KMS-11 (cell line): ENCODE measurements at regions not wholly inside any gene's neighbourhood (a gene's known extent, or its start where the extent isn't known, plus 50 kb on each side); places are given as distances from the start of the nearest gene placed in this dataset.

ENCODE experiments used
- H2AFZ ChIP-seq: fragments of 200-600 bp; sonication (generic); 2 replicates; pipeline ENCODE4 v1.6.1; 2016; ENCODE audit warnings: antibody characterized with exemption, mixed run types, low read depth
- H3K27ac ChIP-seq: fragments of 200-600 bp; sonication (generic); 2 replicates; pipeline ENCODE4 v1.6.1; 2016; ENCODE audit warnings: mild to moderate bottlenecking, mixed run types
- H3K27me3 ChIP-seq: fragments of 200-600 bp; sonication (generic); 2 replicates; pipeline ENCODE4 v1.6.1; 2017; ENCODE audit warnings: mild to moderate bottlenecking, low read depth, mixed run types, moderate library complexity; ENCODE audit not compliant: insufficient read depth
- H3K36me3 ChIP-seq: fragments of 200-600 bp; sonication (generic); 2 replicates; pipeline ENCODE4 v1.6.1; 2017; ENCODE audit warnings: mild to moderate bottlenecking, mixed run types; ENCODE audit not compliant: insufficient read depth
- H3K4me1 ChIP-seq: fragments of 200-600 bp; sonication (generic); 2 replicates; pipeline ENCODE4 v1.6.1; 2016; ENCODE audit warnings: mild to moderate bottlenecking, low read depth, mixed run types; ENCODE audit not compliant: poor library complexity, severe bottlenecking
- H3K4me2 ChIP-seq: fragments of 200-600 bp; sonication (generic); 2 replicates; pipeline ENCODE4 v1.7.0; 2016; ENCODE audit warnings: mild to moderate bottlenecking, mixed run types
- H3K4me3 ChIP-seq: fragments of 200-600 bp; sonication (generic); IDR thresholded peaks from 2 replicates; pipeline ENCODE4 v1.6.1; 2017; ENCODE audit warnings: low read depth, low read length, mixed read lengths; ENCODE audit not compliant: insufficient read depth
- H3K79me2 ChIP-seq: fragments of 200-600 bp; sonication (generic); 2 replicates; pipeline ENCODE4 v1.6.1; 2016; ENCODE audit warnings: low read depth, mixed run types; ENCODE audit not compliant: insufficient read depth
- H3K9ac ChIP-seq: fragments of 200-600 bp; sonication (generic); 2 replicates; pipeline ENCODE4 v1.6.1; 2016; ENCODE audit warnings: mild to moderate bottlenecking, mixed run types
- H4K20me1 ChIP-seq: fragments of 200-600 bp; sonication (generic); 2 replicates; pipeline ENCODE4 v1.6.1; 2016; ENCODE audit warnings: mild to moderate bottlenecking, mixed run types; ENCODE audit not compliant: insufficient read depth
- TF ChIP-seq, protein P1 (sequence below): fragments of 200-600 bp; sonication (generic); conservative IDR thresholded peaks from 2 replicates; pipeline ENCODE4 v1.6.1; 2017; ENCODE audit warnings: low read depth, mild to moderate bottlenecking, antibody characterized with exemption, low read length, moderate library complexity, mixed read lengths

DNA sequence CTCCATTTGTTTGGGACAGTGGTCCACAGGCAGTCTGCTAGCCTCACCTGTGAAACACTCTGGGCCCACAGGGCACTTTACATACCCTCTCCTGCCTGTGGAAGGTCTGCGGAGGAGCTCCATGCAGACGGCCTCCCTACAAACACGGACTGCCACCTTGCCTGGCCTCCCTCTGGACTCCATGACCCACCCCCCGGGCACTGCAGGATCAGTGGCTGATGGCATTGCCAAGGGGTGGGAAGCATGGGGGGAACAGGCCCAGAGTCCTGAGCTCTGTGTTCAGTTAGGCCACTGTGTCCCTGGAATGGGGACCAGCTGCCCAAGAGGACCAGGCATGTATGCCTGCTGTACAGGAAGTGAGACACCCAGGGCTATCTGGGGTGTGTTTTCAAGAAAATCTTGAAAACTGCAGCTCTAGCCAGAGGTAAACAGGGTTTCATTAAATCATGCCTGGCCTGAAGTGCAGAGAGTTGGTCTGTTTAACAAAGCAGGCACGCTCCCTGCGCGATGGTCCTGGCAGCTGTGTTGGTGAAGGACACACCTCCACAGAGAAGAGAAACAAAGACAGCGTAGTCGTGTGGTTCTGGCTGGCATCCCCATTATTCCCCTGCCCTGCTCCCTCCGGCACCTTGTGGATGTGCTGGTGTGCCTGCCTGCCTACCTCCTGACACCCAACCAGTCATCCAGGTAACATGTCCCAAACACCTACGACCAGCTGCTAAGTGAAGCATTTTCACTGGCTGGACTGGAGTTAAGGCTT, 470.8 kb upstream of the ZMIZ1 start:
- no peak overlapping the region for H3K4me2 ChIP-seq
- no peaks in the 10 kb centered on the region for H4K20me1 ChIP-seq
- no peaks in the 10 kb centered on the region for H3K79me2 ChIP-seq
- no peak overlapping the region for H3K9ac ChIP-seq
- no peaks in the 10 kb centered on the region for H3K4me1 ChIP-seq
- H2AFZ ChIP-seq = no peak overlapping the region
- H3K27ac ChIP-seq = no peak overlapping the region
- no peaks in the 10 kb centered on the region for H3K36me3 ChIP-seq
- TF ChIP-seq, protein P1, sequence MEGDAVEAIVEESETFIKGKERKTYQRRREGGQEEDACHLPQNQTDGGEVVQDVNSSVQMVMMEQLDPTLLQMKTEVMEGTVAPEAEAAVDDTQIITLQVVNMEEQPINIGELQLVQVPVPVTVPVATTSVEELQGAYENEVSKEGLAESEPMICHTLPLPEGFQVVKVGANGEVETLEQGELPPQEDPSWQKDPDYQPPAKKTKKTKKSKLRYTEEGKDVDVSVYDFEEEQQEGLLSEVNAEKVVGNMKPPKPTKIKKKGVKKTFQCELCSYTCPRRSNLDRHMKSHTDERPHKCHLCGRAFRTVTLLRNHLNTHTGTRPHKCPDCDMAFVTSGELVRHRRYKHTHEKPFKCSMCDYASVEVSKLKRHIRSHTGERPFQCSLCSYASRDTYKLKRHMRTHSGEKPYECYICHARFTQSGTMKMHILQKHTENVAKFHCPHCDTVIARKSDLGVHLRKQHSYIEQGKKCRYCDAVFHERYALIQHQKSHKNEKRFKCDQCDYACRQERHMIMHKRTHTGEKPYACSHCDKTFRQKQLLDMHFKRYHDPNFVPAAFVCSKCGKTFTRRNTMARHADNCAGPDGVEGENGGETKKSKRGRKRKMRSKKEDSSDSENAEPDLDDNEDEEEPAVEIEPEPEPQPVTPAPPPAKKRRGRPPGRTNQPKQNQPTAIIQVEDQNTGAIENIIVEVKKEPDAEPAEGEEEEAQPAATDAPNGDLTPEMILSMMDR = no peak
- H3K4me3 ChIP-seq = no peak overlapping the region
- no peaks in the 10 kb centered on the region for H3K27me3 ChIP-seq

DNA sequence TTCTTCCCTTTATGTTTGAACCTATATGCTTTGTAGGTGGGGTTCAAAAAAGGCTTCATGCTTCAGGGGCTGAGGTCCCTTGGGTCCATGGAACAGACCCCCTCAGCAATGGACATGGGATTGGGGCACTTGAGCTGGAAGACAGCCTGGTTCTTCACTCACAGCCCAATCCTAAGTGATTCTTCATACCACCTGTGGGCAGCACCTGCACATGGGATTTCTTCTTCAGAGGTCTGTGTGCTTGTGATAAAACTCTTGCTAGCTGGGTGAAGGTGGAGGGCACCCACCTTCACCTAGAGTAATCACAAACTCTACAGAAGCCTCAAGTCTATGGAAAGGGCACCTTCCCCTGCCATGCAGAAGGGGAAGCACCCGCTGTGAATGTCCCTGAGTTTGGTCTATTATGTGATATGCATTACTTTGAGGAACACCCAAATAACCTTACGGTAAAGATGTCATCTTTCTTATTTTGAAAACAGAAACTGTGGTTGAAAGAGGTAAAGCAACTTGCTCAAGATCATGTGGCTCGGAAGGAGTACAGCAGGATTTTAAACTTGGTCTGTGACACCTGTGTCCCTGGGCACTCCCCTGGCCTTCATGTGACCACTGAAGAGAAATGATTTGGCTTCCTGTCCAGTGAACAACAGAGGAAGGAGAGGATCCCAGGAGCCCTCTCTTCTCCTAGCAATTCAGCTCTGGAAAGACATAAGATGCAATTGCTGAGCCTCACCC, 469.5 kb upstream of the ZMIZ1 start:
- no peaks in the 10 kb centered on the region for H4K20me1 ChIP-seq
- no peak overlapping the region for H3K4me2 ChIP-seq
- H2AFZ ChIP-seq = no peak overlapping the region
- no peaks in the 10 kb centered on the region for H3K27me3 ChIP-seq
- no peaks in the 10 kb centered on the region for H3K79me2 ChIP-seq
- H3K9ac ChIP-seq = no peak overlapping the region
- no peak overlapping the region for H3K4me3 ChIP-seq
- H3K27ac ChIP-seq = no peak overlapping the region
- no peaks in the 10 kb centered on the region for H3K36me3 ChIP-seq
- no peaks in the 10 kb centered on the region for H3K4me1 ChIP-seq
- TF ChIP-seq, protein P1 = no peak

DNA sequence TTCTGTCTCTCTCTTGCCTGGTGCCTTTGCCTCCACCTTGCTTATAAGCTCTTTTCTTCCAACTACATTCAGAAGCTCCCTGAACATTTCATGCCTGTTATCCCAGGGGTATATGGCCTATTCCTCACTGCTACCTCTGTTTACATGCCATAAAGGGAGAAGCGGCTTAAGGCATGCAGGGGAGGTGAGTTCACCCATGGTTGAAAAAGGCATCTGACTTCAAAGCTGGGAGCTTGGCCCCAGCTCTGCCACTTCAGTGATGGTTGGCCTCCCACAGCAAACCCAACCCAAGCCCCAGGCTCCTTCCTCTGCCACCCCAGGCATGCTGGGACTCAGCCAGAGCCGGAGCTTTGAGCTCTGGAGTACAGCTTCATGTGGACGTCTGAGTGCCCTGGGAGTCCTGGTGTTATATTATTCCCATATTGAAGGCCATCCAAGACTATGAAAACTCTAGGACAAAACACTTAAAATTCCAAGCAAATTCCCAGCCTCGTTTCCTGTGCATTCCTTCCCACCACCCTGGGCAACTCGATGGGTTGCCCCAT, 468.6 kb upstream of the ZMIZ1 start:
- Histone ChIP-seq H3K4me2 (no peak overlapping the region), H4K20me1 (no peaks in the 10 kb centered on the region), H3K4me1 (no peaks in the 10 kb centered on the region), H3K79me2 (no peaks in the 10 kb centered on the region), H3K36me3 (no peaks in the 10 kb centered on the region), H3K27ac (no peak overlapping the region), H3K4me3 (no peak overlapping the region), H3K27me3 (no peaks in the 10 kb centered on the region), H2AFZ (no peak overlapping the region), H3K9ac (no peak overlapping the region)
- TF ChIP-seq, protein P1 = no peak

DNA sequence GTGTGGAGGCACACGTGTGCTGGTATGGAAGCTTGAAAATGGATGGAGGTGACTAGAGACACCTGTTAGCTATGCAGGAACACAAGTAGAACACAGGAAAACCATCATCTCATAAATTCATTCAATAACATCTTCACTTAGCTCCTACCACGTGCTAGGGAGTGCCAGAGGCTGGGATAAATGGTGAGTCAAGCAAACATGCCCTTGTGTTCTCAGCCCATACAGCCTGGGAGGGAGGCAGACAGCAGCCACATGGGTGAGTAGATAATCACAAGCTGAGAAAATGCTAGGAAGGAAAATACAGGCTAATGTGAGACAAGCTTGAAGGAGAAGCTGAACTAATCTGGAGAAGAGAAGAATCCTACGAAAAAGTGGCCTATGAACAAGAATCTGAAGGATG, 468.0 kb upstream of the ZMIZ1 start:
- TF ChIP-seq, protein P1 = no peak
- H3K36me3 ChIP-seq = no peaks in the 10 kb centered on the region
- H3K79me2 ChIP-seq = no peaks in the 10 kb centered on the region
- H2AFZ ChIP-seq = no peak overlapping the region
- no peaks in the 10 kb centered on the region for H3K4me1 ChIP-seq
- H3K9ac ChIP-seq = no peak overlapping the region
- no peaks in the 10 kb centered on the region for H3K27me3 ChIP-seq
- H3K27ac ChIP-seq = no peak overlapping the region
- no peaks in the 10 kb centered on the region for H4K20me1 ChIP-seq
- H3K4me2 ChIP-seq = no peak overlapping the region
- no peak overlapping the region for H3K4me3 ChIP-seq
